ENCODE measurements at regions not wholly inside any gene's neighbourhood (a gene's known extent, or its start where the extent isn't known, plus 50 kb on each side); places are given as distances from the start of the nearest gene placed in this dataset.
"Not testable (repeated sequence)": the region's sequence is repeated elsewhere in the genome, so short reads cannot be mapped to it uniquely, and the experiment has no call there.

- TF ChIP-seq, protein P1, sequence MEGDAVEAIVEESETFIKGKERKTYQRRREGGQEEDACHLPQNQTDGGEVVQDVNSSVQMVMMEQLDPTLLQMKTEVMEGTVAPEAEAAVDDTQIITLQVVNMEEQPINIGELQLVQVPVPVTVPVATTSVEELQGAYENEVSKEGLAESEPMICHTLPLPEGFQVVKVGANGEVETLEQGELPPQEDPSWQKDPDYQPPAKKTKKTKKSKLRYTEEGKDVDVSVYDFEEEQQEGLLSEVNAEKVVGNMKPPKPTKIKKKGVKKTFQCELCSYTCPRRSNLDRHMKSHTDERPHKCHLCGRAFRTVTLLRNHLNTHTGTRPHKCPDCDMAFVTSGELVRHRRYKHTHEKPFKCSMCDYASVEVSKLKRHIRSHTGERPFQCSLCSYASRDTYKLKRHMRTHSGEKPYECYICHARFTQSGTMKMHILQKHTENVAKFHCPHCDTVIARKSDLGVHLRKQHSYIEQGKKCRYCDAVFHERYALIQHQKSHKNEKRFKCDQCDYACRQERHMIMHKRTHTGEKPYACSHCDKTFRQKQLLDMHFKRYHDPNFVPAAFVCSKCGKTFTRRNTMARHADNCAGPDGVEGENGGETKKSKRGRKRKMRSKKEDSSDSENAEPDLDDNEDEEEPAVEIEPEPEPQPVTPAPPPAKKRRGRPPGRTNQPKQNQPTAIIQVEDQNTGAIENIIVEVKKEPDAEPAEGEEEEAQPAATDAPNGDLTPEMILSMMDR (IDR thresholded peaks at IDR 0.05; ENCODE audit: extremely low read depth in 1 of 2, insufficient read depth in 1 of 2, low read depth in 1 of 2, low read length in 2 of 2), result not testable (repeated sequence)
- TF ChIP-seq EZH2 (IDR thresholded peaks at IDR 0.05; ENCODE audit: borderline replicate concordance, low read depth, low read length, severe bottlenecking); POLR2AphosphoS5 (IDR thresholded peaks at IDR 0.05; ENCODE audit: insufficient read depth, low read depth, low read length); POLR2A (IDR thresholded peaks at IDR 0.05; ENCODE audit: low read depth, low read length): not testable (repeated sequence)
- TF ChIP-seq, protein P2, sequence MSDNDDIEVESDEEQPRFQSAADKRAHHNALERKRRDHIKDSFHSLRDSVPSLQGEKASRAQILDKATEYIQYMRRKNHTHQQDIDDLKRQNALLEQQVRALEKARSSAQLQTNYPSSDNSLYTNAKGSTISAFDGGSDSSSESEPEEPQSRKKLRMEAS (IDR thresholded peaks at IDR 0.05; ENCODE audit: insufficient read depth, insufficient read length), result not testable (repeated sequence)
These were observed 127.5 kb downstream of the SPDYE17 start for GRCh38 chr7:76904688-76905087.

Data from endothelial cell of umbilical vein (primary cell).